ENCODE measurements at regions not wholly inside any gene's neighbourhood (a gene's known extent, or its start where the extent isn't known, plus 50 kb on each side); places are given as distances from the start of the nearest gene placed in this dataset.
"Not testable (repeated sequence)": the region's sequence is repeated elsewhere in the genome, so short reads cannot be mapped to it uniquely, and the experiment has no call there.

DNA sequence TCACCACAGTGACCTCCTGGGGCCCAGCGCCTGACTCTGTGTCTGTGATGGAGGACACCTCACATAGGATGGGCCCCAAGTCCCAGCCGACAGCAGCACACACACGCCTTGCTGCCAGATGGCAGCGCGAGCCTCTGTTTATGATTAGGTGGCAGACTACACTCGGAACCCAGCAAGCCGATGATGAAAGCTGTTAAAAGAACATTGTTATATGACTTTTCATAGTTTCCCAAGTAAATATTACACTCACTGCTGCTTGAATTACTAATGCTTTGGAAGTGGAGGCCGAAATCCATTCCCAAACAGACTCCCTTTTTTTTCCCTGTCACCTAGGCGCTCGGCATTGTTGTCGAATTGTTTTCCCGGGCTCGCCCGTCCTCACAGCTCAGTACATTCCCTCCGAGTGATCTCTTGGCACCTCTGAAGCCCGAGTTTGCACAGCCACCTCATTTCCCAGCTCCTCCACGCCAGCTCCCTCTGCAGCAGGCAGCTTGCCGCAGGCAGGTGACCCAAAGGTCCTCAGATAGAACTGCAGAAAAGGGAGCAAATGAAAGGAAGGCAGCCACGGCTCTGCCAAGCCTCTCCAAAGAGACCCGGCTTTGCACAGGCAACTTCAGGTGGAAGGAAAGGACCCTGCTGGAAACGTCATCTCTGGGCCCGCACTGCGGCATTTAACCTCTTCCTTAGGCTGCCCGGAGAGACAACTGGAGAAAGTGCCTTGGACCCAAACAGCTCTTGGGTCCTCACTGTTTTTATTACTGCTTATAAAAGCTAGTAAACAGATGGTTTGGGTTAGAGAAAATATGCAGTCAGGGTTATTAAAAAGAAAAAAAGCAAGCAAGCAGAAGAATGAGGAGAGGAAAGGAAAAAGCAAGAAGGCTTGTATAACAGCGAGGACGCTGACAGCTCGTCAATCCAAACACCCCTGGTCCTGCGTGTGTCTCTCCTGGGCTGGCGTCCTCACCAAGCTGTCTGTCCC lies 72.2 kb upstream of the SLC25A33 start:
- DNase-seq, result peak; percentile 45

GRCh38 chr1:9469882-9470281 lies 69.4 kb upstream of the SLC25A33 start:
- not testable (repeated sequence) for DNase-seq

- DNase-seq, result no peak
Measured at GRCh38 chr1:9471679-9472078, 67.6 kb upstream of the SLC25A33 start.

DNA sequence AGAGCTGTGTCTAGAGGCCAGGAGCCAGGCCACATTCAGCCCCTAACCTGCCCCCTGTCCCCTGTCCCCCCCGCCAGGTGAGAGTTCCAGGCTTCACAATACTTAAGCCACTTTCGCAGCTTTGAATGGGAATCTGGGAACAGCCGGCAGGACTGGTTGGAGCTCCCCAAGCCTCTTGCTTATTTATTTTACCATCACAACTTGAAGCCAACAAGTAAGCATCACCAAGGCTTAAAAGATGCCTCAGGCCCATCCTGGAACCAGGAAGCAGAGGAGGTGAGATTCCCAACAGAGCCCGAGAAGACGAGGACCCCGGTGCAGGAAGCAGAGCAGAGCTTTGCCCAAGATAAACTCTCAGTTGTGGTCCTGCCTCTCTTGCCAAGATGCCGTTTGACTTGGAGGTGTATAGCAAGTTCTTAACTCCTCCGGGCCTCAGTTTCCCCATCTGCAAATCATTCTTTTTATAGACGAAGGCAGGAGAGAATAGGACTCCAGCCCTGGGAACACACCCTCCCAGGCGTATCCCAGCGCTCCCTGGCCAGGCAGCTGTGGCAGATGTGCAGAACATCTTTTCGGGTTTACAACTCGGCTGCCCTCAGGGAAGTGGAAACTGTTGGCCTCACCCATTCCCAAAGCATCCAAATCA lies 66.8 kb upstream of the SLC25A33 start:
- DNase-seq, result no peak

- peak; percentile 89 for DNase-seq
Measured at GRCh38 chr1:9473032-9473807, 66.0 kb upstream of the SLC25A33 start.

- DNase-seq, result no peak
Measured at GRCh38 chr1:9475061-9475627, 64.1 kb upstream of the SLC25A33 start.

DNA sequence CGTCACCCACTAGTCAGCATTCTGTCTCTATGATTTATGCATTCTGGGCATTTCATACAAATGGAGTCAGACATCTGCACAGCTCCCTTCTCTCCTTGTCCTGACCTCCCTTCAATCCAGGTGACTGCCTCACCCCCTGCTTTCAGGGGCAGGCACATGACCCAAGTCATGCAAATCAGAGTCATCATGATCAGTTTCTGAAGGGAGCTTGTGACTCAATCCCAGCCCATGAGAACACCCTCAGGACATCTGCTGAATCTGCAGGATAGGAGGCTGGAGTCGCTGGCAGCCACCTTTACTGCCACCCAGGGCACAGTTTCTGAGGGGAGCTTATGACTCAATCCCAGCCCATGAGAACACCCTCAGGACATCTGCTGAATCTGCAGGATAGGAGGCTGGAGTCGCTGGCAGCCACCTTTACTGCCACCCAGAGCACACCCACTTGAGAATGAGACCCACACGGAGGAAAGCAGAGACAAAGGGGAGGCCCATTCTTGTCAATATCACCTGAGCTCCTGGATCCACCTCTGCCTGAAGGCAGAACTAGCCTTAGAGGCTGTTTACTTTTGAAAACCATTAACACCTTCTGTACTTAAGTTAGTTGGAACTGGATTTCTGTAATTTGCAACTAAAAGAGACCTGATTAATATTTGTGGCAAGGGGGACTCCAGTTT lies 62.3 kb upstream of the SLC25A33 start:
- no peak for DNase-seq

DNA sequence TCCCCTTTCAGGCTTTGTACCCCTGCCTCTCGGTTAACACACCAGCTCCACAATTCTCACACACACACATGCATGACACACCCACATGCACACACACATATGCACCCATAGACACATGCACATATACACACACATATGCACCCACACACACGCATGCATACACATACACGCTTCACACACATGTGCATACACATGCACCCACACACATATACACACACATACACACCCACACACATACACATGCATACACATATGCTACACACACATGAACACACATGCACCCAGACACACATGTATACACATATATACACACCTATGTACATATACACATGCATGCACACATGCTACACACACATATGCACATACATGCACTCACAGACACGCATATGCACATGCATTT lies 61.7 kb upstream of the SLC25A33 start:
- no peak for DNase-seq

DNA sequence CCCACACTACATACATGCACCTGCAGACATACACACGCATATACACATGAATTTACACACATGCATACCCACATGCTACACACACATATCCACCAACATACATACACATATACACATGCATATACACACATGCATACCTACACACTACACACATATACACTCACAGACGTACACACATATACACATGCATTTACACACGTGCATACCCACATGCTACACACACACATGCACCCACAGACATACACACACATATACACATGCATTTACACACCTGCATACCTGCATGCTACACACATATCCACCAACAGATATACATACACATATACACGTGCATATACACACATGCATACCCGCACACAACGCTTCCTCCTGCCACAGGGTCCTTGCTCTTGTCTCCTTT lies 61.2 kb upstream of the SLC25A33 start:
- DNase-seq, result no peak

- no peak for DNase-seq
Measured at GRCh38 chr1:9481048-9481447, 58.2 kb upstream of the SLC25A33 start.

GRCh38 chr1:9482403-9482802 lies 56.9 kb upstream of the SLC25A33 start:
- DNase-seq, result no peak

DNA sequence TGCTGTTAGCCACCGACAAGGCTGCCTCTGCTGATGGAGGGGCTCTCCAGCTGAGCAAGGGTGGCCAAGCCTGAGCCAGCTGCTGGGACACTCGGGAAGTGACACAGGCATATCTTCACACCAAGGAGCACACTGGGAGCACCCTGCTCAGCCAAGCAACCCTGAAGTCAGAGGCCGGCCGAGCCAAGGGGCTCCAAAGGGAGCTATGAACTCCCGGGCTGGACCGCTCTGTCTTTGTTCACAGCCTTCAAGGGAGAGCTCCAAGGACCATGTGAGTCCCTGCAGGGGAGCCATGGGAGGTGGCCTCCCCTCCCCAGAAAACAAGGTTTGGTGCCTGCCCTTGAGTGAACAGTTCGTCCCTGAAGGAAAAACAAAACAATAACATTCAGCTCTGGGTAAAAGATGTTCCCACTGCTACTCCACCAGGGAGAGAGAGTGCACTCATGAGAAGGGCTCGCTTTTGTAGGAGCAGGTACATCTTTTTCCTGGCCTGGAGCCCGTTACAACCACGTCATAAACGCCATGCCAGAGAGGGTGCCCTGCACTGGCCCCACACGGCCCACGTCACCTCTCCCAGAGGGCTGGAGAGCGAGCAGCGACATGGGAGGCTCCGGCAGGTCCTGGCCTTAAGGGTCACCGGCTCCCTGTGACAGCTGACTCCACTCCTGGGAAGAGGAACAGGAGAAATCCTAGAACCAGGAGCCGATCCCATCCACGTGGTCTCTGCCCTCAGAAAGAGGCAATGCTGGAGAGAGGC lies 56.3 kb upstream of the SLC25A33 start:
- no peak for DNase-seq

DNA sequence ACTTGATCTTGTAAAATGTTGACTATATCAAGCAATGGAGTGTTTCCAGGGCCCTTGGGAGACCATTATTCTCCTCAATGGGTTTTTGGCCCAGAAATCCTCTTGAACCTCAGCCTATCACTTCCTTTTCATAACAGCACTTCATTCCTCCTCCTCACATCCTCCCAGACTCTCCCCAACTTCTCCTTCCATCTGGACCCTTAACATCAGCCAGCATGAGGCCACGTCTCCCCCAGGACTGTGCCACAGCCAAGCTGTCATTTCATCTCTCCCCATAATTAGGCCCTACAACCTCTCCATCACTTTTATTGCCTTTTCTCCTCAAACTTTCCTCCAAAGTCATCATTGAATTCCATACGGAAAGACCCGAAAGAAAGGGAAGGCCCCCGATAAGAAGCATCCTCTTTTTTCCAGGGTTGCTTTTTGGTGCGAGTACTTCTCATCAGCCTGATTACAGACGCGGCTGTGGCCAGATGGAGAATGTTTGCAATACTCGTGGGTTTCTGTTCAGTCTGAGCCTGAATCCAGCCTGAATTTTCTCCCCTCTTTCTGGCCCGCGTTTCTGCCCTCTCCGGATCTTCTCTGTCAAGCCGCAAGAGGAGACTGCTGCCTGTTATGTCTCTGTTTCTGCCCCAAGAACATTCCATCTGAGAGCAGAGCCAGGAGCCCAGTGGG lies 52.7 kb upstream of the SLC25A33 start:
- no peak for DNase-seq

All from fibroblast of skin of right biceps (primary cell).